ENCODE measurements at regions not wholly inside any gene's neighbourhood (a gene's known extent, or its start where the extent isn't known, plus 50 kb on each side); places are given as distances from the start of the nearest gene placed in this dataset.

DNA sequence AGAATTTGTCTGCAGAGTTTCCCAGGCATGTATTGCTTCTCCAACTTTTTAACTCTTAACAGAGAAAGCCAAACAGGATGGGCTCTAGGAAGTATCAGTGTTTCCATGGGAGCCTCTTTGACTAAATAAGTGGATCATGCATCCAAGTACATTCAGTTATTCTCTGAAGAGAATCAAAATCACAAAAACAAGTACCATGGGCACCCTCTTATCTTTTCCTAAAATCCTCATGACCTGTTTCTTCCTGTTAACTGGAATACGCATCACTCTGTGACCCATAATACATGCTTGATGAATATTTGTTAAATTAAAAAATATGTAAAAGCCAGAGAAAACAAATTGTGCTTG lies 186.9 kb upstream of the MGMT start:
- DNase-seq (ENCODE audit: low read depth in 2 of 3, low spot score in 1 of 3) = no peak

DNA sequence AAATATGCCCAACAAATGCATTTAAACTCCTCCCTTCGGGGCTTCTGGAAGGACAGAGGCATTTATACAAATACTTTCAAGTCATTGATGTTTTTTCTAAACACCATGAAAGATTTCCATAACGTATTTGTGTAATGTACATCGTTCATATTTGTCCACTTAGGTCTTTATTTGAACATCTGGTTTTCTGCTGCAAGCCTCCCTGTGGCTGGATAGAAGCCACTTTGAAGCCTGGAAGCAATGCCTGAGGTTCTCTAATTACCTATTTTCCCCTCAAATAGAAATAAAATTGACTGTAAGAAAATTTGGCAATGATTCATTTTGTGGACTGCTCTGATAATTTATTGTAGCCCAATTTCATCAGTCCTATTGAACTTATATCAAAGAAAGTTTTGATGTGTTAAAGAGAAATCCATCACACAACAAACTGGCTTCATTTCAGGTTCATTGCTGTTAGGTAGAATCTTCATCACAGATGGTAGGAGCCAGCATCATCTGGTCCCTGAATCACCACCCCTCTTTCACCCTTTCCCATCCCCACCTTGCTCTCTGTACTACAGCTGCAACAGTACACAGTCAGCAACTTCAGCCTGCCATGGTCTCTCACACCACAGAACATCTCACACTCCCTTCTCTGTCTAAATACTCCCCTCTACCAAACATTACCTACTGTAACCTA lies 186.0 kb upstream of the MGMT start:
- no peak for DNase-seq (ENCODE audit: low read depth in 2 of 3, low spot score in 1 of 3)

DNA sequence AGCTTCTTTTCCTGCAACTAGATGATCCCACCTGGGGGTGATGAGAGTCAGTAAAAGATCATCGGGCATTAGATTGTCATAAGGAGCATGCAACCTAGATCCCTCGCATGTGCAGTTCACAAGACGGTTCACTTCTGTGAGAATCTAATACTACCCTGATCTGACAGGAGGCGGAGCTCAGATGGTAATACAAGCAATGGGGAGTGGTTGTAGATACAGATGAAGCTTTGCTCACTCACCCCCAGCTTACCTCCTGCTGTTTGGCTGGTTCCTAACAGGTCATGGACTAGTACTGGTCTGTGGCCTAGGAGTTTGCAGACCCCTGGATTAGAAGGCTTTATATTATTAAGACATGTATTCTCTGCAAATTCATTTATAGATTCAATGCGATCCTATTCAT lies 181.6 kb upstream of the MGMT start:
- DNase-seq (ENCODE audit: low read depth in 2 of 3, low spot score in 1 of 3) = no peak

DNA sequence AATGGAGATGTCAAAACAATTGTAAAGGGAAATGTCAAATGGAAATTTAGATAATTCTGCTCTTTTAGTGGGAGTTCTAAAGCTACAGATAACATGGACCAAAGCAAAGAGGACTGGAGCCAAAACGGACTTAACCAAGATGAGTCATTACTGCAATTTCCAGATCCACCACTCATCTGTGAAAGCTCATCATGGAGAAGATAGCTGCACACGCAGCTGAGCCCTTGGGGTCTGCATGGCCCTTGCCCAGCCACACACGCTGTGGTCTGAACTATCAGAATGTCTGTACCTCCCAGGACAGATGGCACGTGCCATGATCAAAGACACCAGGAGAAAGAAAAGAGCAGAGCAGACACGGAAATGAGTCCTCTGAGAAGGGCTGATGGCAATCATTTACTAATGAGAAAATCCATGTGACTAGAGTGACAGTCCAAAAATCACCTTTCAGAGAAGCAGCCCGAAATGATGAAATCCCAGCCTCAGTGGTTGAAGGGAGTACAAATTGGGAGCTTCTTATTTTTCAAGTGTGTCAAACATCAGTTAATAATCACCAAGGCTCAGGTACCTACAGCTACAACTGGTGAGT lies 177.9 kb upstream of the MGMT start:
- no peak for DNase-seq (ENCODE audit: low read depth in 2 of 3, low spot score in 1 of 3)

DNA sequence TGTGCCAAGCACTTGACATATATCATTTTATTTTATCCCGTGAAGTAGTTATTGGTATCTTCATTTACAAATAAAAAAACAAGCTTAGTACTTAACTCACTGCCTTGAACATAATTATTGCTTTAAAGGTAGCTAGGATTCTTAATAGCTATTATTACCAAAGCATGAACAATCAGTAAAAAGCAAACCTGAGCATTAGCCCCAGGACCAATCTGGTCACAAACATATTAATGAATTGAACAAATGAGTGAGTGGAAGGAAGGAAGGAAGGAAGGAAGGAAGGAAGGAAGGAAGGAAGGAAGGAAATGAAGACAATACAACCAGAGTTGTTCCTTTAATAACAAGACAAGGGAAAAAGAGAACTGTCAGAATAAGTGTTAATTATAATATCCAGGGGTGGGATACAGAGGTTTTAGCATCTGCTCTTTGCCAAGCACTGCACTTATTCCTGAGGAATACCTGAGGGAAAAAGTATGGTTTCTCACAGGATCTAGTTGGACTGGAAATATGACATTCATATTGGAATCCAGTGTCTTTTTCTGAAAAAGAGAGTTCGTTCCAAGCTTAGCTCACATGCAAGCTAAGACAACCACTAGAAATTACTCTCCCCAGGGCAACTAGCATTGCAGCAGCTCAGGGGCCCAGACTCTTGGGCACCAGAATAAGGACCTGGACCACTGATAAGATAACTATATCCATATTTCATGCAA lies 172.9 kb upstream of the MGMT start:
- DNase-seq (ENCODE audit: low read depth in 2 of 3, low spot score in 1 of 3) = no peak

DNA sequence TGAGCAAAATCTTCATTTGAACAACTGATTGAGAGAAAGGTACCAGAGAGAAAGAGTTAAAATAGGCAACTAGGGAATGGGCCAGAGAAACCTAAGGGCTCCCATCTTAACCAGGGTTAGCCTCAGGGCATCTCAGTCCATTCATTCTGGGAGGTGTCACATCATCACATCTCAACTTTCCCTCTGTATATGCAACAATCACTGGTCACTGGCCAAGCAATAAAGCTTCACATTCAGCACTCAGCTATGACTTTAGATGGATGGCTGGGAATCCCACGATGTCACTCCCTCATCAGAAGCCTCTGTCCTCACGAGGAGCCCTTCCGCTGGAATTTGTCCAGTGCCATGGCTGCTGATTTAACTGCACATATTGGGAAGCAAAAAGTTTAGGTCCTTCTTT lies 172.1 kb upstream of the MGMT start:
- DNase-seq (ENCODE audit: low read depth in 2 of 3, low spot score in 1 of 3) = no peak

DNA sequence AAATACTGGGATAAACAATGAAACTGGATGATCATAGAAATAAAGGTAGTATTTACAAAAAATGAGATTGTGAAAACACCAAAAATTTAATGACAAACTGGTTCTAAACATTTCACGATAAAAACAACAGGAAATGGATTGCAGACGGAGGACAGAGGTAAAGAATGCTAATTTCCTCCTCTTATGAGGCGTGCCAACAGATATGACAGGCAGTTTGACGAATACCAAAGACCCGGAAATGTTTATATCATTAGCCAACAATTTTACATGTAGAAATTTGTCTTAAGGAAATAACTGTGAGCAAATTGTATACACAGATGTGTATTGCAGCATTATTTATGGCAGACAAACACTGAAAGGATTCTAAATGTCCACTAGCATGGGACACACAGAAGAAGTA lies 162.0 kb upstream of the MGMT start:
- DNase-seq (ENCODE audit: low read depth in 2 of 3, low spot score in 1 of 3) = no peak

DNA sequence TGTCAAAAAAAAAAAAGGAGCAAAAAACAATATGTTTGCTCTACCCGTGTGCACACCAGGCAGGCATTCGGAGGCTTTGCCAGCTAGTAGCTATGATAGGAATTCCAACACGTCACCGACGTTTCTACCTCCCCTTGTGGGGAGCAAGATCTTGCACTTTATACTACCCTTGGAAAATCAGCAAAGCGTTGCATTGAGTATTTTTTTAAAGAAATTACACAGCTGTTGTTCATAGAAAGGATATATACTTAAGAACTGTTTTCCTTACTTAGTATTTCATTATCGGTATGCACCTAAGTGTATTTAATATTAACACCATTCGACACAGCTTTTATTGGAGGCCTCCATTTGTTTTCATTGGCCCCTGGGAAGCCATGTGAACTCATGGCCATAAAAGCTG lies 159.9 kb upstream of the MGMT start:
- DNase-seq (ENCODE audit: low read depth in 2 of 3, low spot score in 1 of 3) = no peak

DNA sequence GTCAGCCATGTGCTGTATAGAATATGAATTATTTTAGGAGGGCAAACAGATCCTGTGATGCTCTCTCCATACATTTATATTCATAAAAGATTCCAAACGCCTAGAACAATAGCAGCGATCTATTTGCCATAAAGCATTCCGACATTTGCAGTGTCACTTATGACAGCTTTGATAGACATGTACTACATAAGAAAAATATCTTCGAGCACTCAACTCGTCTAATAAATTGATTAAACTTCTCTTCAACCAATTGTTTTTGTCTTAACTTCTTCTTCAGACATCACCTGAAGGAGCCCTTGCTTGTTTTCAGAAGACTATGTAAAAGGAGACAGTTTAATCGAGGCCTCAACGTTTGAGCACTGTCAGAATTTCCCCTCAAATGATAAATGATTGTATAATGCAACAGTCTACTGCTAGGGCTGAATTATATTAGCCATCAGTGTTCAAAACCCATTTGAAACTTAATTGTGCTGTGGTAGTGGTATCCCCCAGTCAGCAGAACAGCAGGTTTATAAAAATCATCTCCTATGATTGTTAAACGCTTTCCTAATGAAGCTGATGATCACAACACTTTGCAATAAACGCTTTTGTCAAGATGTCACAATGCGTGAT lies 158.0 kb upstream of the MGMT start:
- DNase-seq (ENCODE audit: low read depth in 2 of 3, low spot score in 1 of 3) = no peak

DNA sequence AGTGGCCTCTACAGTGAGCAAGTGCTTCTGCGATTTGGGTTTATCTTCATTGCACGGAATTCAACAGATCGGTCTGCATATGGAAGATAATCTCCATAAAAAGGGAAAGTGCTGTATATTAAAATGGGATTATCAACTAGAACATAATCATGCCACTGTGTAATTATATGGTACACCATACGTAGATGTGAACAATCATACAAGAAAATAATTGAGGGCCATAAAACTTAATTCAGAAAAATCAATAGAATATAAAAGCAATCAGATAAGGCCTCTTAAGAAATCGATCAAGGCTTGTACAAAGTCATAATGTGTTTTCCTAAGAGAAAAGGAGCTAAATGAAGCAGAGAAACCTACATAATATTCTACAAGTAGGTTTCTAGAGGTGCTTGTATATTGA lies 157.5 kb upstream of the MGMT start:
- DNase-seq (ENCODE audit: low read depth in 2 of 3, low spot score in 1 of 3) = no peak

DNA sequence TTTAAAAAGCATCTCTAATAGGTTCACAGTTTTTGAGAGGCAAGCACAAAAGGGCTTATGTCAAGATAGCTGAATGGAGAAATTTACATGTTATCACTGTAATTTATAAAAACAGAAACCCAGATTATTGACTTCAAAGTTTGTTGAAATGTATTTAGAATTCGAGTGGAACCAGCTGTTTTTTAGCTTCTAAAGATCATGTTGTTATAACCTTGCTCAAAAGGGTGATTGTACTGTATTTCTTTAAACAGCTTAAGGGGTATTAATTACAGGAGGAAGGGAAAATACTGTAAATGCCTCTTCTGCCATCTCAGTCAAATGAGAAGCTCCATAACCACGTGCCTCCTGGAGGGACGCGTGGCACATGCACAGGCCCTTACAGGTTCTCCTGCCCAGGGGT lies 156.2 kb upstream of the MGMT start:
- DNase-seq (ENCODE audit: low read depth in 2 of 3, low spot score in 1 of 3) = no peak

DNA sequence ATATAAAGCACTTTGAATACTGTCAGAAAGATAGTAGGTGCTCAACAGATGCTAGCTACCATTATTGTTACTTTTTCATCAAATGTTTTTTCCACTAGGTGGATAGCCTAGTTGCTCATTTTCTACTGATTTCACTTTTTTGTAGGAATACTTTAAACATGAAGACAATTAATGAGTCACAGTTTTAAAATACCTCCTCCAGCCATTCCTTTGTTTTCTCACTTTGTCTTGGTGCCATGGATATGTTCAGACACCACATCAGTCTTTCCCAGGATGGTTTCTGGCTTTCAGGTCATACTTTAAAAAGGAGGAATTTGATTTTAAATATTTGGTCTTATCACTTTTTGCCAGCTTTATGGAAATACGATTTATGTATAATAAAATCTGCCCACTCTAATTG lies 147.1 kb upstream of the MGMT start:
- DNase-seq (ENCODE audit: low read depth in 2 of 3, low spot score in 1 of 3) = no peak

DNA sequence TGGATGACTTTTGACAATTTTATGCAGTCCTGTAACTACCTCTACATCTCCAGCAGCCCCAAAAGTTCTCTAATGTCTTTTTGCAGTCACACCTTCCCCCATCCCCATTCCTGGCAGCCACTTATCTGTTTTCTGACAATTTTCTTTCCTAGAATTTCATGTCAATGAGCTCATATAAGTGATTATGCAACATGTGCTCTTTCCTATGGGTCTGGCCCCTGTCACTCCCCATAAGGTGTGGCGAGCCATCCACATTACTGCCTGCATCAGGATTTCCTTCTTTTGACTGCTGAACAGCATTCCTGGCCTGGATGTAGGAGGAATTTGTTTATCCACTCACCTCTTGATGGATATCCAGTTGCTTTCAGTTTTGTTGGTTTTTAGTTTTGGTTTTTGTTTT lies 146.7 kb upstream of the MGMT start:
- no peak for DNase-seq (ENCODE audit: low read depth in 2 of 3, low spot score in 1 of 3)

DNA sequence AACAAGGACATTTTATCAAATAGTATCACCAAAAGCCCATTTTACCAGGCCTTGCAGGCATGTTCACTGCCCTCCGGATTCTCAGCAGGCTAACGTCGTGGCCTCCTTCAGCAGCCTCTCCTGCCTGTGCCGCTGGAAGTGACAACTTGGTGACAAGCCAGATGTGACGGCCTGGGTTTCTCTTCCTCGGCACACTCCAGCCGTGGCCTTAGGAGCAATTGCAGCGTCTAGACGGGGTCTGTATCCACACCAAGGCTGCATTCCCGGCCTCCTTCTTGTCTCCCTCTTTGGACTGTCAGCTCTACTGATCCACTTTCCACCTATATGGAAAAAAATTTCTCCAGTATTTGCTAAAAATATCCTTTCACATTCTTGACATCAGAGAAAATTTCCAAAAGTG lies 145.3 kb upstream of the MGMT start:
- DNase-seq (ENCODE audit: low read depth in 2 of 3, low spot score in 1 of 3) = no peak

DNA sequence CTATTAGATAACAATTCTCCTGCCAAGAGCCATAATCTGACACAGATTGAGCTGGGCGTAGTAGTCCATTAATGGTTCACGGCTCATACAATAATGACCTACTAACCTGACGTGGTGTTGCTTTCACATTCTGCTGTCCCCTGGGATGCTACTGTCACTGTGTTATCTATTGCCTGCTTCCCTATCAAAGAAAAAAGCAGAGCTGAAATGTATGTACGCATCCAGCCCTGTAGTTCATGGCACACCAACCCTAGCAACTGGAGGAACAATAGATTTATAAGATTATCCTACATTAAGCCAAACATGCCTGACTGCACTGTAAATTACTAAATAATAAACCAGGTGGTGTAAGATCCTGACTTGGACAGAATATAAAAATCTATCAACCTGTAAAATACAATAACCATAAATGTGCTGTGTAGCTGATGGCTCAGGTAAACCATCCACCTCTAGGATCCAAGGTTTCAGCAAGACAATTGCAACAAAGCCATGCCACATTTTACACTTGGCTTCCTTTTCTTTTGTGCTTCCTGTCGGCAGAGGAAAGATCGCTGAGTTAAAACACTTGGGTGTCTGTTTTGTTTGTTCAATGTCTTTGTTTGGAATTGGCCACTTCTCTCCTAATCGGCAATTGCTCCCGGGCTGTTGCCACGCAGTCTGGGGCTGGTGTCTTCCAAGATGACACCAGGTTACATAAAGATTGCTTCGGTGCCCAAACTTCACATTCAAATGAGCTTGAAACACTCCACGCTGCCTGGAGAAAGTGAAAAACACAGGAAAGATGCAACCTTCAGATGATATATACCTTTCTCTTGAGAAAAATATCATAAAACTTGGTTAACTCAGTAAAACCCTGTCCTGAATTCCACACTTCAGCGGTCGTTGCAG lies 143.9 kb upstream of the MGMT start:
- no peak for DNase-seq (ENCODE audit: low read depth in 2 of 3, low spot score in 1 of 3)

DNA sequence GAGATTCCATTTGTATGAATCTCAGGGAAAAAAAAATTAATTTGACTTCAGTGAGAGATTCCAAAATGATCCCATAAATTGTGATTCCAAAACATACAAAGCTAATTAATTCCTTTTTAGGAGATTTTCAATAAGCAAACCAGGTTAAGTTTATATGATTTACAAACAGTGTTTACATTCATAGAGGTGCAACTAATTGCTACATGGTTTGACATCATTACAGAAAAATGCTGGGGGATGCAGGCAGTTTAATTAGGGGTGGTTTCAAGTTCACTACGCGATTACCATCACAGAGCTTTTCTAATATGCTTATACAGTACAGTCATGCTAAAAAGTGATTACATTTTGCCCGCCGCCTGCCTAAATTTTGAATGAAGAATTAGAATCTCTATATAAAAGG lies 143.2 kb upstream of the MGMT start:
- DNase-seq (ENCODE audit: low read depth in 2 of 3, low spot score in 1 of 3) = no peak

DNA sequence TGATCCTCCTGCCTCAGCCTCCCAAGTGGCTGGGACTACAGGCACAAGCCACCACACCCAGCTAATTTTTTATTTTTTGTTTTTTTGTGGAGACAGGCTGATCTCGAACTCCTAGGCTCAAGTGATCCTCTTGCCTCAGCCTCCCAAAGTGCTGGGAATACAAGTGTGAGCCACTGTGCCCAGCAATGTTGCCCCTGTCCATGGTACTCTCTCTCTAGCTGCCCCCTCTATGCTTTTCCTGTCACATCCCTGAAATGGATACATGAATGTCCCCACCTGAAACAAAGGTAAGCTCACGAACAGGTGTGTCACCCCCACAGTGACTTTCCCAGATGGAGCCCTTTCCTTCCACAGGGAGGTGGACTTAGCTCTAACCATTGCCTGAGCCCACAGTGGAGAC lies 141.1 kb upstream of the MGMT start:
- no peak for DNase-seq (ENCODE audit: low read depth in 2 of 3, low spot score in 1 of 3)

DNA sequence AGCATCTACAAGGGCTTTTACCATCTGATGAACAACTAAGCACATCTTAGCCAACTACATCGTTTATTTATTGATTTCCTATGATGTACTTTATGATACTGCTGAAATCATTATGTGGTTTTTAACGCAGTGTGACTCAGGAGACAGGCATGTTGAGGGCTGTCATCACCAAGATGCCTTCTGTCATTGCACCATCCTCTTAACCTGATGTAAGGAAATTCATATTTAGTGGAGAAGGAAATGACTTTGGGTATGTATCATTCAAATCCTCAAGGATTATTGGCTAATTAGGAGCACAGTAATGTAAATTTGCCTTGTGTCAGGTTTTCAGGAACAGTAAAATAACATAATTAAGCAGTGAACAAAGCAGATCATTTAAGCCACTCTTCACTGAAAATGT lies 138.5 kb upstream of the MGMT start:
- DNase-seq (ENCODE audit: low read depth in 2 of 3, low spot score in 1 of 3) = no peak

DNA sequence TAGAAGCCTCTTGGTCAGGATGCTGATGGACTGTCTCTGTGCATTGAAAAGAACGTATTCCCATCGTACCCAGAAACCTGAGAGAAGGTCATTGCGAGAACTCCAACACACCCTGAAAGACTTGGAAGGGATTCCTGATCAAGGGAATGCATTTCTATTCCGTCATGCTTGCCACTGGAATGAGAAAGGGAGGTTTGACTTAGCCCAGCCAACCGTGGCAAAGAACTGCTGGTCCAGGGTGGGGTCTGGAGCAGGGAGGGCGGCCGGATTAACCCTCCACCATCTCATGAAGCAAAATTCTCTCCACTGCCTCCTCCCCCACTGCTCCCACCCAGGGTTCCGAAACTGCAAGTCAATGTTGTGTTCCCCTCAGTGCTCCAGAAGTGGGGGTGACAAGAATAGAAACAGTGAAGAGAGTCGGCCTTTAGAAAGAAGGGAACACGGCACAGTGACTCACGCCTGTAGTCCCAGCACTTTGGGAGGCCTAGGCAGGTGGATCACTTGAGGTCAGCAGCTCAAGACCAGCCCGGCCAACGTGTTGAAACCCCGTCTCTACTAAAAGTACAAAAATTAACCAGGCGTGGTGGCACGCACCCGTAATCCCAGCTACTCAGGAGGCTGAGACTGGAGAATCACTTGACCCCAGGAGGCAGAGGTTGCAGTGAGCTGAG lies 137.5 kb upstream of the MGMT start:
- no peak for DNase-seq (ENCODE audit: low read depth in 2 of 3, low spot score in 1 of 3)

DNA sequence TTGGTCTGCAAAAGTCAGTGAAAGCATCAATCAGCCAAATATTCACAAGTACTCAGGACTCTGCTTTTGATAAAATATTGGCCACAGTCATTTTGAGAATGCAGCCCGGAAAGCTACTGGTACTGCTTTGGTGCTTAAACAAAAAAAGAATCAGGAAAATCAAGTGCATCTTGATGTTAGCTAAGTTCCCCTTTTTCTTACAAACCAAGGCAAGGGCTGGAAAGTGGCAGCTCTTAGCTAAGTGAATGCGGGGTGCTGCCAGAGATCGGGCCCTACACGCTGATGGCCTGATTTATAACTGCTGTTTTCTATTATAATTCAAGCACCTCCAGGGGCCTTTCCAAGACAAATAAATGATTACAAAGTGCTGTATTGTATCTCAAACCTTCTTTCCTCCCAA lies 136.8 kb upstream of the MGMT start:
- DNase-seq (ENCODE audit: low read depth in 2 of 3, low spot score in 1 of 3) = no peak
